GM18498 (cell line): ENCODE measurements at regions not wholly inside any gene's neighbourhood (a gene's known extent, or its start where the extent isn't known, plus 50 kb on each side); places are given as distances from the start of the nearest gene placed in this dataset.

Experiments used
- ATAC-seq: cut with Tn5 transposase; IDR thresholded peaks from one replicate; pipeline ENCODE4 v1.9.1; 2021; ENCODE audit warnings: mild to moderate bottlenecking, moderate library complexity; ENCODE audit not compliant: unreplicated experiment

DNA sequence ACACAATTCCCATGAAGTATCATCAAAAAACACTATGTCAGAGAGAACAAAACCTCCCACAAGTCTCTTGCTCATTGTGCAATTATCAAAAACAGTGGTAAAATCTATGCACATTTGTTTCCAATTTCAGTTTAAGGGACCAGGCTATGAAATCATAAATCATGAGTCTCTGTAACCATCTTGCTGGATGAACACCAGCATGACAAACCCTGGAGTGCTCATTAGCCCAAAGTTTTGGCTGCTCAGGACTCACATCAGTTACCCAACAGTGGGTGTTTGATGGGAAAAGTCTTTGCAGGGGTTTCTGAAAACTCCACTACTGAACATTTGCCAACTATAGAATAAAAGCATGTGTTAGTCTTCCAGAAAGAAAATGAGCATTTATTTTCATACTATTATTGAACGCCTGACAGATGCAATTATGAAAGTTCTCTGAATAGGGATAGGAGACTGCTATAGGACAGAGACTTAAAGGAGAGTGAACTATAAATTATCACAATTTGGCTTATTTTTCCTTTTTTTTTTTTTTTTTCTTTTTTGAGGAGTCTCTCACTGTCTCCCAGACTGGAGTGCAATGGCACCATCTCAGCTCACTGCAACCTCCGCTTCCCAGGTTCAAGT is 240.8 kb upstream of the KCNMB2 start:
- ATAC-seq, result no peak

- no peak for ATAC-seq
Measured at GRCh38 chr3:178297199-178297598, 239.0 kb upstream of the KCNMB2 start.

DNA sequence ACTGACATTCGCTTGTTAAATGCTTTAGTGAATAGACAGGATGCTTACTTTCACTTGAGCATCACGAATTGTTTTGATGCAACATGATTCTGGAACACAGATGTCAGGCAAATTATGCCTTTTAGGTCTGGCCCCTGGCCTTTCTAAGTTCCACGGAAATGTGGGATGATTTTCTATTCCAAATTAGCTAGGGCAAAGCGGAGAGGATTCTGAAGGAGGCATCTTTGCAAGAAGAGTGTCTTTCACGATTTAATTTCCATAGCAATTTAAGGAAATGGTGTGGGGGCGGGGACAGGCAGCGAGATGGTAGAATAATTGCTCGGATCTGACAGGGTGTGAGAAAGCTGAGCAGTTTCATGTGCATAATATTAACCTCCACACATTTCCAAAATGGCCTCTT is 238.5 kb upstream of the KCNMB2 start:
- no peak for ATAC-seq

GRCh38 chr3:178300441-178300959 is 235.7 kb upstream of the KCNMB2 start:
- ATAC-seq, result no peak

DNA sequence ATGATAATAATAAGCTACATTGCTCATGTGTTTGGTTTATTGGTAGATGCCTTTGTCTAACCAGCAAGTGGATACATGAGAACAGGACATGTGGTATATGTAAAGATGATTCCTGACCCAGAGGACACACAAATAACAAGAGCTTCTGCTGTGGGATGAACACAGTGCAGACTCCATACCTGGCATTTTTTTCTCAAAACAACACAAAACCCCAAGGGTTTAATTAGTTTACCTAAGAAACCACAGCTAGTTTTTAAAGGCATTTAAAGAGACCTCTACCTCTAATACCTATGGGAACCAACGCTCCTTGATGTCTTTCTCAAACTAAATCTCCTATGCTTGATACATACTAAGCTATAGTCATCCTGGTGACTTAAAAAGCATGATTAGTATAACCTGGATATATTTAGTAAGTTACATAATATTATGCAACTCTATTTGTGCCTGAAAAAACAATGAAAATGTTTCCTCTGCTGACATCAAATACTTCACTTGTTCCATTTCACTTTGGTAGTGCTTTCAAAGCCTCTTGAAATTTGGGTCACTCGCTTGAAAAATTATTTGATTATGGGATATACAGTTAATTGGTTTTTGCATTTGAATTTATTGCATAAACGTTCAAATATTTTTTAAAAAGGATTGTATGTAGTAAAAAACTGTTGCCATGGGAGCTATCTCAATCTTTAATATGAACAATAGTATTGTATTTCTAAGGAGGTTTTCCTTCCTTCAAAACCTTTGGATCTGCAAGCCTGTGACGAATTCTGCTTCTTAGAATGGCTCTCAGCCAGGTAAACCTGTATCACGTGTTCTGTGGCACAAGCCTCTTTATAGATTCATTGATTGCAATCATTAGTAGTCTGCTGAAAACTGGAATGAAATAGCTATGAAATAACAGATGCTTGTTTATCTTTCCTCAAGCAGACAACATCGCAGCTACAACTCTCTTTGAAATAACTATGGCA is 233.0 kb upstream of the KCNMB2 start:
- ATAC-seq, result no peak

- no peak for ATAC-seq
Measured at GRCh38 chr3:178304758-178305467, 231.3 kb upstream of the KCNMB2 start.

DNA sequence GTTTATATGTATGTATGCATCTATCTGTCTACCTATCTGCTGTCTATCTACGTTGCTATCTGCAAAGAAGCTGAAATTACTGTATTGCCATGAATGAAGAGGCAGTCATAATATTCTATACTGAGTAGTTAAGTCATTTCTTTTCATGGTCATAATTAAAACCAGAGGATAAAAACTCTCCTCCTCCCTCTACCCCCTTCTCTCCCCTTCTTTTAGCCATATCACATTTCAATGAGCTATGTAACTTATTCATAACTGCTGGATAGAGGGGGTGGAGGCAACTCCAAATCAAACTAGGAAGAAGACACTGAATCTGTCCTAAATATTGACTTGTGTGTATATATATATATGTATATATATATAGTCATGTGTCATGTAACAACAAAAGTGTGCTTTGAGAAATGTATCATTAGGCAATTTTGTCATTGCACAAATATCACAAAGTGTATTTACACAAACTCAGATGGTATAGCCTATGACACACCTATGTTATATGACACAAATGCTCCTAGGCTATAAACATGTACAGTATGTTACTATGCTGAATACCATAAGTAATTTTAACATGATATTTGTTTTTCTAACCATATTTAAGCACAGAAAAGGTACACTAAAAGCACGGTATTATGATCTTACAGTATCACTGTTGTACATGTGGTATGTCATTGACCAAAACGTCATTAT is 229.7 kb upstream of the KCNMB2 start:
- no peak for ATAC-seq

- ATAC-seq, result no peak
Measured at GRCh38 chr3:178308771-178309170, 227.5 kb upstream of the KCNMB2 start.

DNA sequence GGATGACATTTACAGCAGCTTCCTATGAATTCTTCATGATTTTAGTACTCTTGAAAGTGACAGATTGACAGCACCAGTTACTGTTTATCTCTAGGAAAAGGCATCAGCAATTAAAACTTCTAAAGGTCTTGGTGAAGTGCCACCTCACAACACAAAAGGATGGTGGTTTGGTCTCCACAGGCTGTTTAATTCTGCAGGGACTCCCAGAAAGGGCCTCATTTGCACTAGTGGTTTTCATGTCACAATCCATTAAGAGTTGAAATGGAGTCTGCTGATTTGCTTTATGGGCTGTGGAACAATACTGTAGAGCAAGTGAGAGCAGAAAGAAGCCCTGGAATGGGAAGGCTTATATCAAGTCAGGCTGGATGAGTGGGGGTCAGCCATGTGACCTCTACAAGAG is 225.3 kb upstream of the KCNMB2 start:
- ATAC-seq, result no peak

- no peak for ATAC-seq
Measured at GRCh38 chr3:178313716-178314115, 222.5 kb upstream of the KCNMB2 start.

GRCh38 chr3:178318340-178318739 is 217.9 kb upstream of the KCNMB2 start:
- no peak for ATAC-seq

DNA sequence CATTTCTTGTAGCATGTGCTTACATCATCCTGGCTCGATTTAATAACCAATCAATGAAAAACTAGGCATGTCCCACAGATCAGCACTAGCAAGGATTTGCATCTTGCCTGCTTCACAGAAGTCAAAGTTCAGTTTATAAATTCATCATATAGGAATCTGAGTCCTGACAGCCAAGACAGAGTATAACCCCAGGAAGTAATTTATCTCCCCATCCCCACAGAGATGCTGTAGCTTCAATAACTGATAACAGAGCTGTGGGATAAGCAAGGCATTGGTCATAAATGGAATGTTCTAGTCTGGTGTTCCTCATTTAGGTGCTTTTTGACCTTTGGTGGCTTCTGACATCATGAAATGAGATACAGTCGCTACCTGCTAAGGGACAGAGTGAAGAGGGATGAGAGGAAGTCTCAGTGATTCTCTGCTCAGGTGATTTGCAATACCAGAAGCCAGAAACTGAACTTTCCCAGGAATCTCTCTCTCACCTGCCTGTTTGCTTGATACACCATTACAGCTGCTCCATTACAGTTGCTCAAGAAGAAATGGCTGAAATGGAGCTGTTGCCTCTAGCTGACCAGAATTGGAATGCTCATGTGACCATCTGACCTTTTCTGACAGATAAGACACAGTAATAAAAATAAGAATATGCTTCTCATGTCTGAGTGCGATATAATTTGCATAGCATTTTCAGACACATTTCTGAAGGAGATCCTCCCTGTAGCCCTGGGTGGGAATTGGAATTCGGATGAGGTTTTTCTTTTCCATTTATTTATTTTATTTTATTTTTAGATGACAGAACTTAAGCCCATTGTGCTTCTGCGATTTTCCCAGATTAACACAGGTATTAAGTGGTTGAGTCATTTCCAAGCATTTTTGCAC is 217.1 kb upstream of the KCNMB2 start:
- no peak for ATAC-seq

DNA sequence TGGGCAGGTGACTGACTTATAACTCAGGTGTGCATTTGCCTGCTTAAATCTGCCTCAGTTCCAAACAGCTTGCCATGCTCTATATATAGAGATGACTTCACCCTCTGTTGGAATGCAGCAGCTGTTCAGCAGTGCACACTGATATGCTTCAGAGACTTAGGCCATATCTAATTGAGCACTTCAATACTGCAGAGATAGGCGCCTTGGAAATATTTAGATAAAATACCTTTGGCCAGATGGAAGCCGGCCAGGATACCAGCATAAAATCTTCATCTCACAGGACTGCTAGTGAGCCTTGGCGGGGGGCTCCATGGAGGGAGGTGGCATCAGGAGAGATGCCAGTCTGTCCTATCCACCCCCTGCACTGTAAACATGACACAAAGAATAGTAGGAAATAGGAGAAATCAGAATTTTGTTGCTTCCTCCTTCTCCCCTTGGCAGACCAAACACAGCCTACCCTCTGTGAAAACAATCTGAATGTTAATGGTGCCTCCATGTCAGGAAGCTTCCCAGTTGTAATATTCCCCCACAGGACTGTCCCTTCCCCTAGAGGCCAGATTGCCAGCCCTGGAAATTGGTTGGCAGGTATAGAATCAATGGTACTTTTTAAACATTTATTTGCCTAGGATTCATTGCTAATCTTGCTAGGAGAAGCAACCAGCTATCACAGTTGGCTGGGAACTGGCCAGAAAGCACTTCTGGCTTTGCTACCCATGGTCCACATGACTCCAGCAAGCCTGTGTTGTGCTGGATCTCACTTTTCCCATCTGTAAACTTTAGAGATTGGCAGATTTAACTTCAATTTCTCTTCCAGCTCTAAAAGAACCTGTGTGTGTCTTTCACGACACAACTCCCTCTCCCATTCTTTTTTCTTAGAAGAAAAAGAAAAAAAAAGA is 215.5 kb upstream of the KCNMB2 start:
- ATAC-seq, result no peak

GRCh38 chr3:178324356-178324755 is 211.9 kb upstream of the KCNMB2 start:
- no peak for ATAC-seq

DNA sequence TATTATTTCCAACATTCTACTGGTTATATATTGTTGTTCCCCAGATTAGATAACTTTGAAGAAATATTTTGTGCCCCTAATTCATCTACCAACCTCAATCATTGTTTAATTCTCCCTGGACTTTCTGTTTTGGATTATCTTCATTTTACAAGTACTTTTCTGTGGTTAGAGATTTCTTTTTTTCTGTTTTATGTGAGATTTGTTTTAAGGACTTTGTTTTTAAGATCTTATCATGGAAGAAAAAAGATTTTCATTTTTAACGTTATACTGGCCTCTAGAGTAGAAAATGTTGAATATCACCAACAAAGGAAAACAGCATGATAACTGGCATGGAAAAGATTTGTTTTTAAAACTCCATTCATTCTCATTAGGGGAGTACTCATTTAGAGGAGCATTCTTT is 210.9 kb upstream of the KCNMB2 start:
- ATAC-seq, result no peak

DNA sequence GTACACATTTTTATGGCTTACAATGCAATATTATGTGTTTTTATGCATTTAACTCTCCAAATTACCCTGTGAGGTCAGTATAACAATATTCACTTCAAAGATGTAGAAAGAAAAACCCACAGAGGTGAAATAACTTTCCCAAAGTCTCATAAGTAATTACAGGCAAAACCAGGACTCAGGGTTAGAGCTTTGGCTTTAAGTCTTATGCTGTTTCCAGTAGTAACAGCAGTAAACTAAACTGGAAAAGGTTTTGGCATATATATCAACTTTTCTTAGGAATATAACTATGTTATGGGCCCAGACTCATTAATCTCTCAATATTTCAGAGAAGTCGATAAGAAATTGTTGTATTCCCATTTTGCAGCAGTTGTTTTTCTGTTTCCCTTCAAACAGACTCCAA is 206.3 kb upstream of the KCNMB2 start:
- ATAC-seq, result no peak

GRCh38 chr3:178334239-178334638 is 202.0 kb upstream of the KCNMB2 start:
- ATAC-seq, result no peak

GRCh38 chr3:178336336-178336735 is 199.9 kb upstream of the KCNMB2 start:
- no peak for ATAC-seq

GRCh38 chr3:178340506-178340905 is 195.7 kb upstream of the KCNMB2 start:
- no peak for ATAC-seq
